ENCODE measurements at regions not wholly inside any gene's neighbourhood (a gene's known extent, or its start where the extent isn't known, plus 50 kb on each side); places are given as distances from the start of the nearest gene placed in this dataset.
"Not testable (repeated sequence)": the region's sequence is repeated elsewhere in the genome, so short reads cannot be mapped to it uniquely, and the experiment has no call there.

DNA sequence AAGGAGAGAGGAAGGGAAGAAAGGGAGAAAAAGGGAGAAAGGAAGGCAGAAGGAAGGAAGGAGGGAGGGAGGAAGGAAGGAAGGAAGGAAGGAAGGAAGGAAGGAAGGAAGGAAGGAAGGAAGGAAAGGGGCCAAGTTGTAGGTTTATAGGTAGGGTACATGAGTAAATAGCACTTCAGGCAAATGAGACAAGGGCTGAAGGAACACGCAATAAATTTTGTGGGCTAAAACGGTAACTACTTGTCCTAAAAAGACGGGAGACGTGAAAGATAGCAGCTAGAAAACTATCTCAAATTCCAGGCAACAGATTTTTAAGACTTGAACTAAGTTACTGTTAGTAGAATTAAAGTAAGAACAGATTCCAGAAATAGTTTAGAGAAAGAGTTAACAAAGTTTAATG is 129.3 kb upstream of the XIRP2 start:
- ATAC-seq (no peak), DNase-seq (no peak)
- intact Hi-C loops (cut with DNase I, micrococcal nuclease): no loop called here

DNA sequence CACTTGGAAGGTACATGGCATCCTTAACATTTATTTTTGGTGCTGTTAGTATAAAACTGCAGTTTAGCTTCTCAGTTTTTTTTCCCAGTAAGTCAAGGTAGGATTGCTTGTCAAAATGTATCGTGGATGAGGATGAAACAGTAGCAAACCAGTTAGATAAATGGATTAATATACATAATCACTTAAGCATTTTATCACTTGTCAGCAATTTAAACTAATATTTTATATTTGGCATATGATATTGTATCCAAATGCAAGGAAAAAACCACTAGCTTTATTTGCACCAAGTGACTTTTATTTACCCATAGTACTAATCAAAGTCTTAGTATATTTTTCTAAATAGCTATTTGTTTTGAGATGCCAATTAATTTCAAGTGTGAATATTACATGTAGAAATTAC is 137.7 kb upstream of the XIRP2 start:
- intact Hi-C loops (cut with DNase I, micrococcal nuclease): no loop called here
- DNase-seq (no peak), ATAC-seq (no peak)

DNA sequence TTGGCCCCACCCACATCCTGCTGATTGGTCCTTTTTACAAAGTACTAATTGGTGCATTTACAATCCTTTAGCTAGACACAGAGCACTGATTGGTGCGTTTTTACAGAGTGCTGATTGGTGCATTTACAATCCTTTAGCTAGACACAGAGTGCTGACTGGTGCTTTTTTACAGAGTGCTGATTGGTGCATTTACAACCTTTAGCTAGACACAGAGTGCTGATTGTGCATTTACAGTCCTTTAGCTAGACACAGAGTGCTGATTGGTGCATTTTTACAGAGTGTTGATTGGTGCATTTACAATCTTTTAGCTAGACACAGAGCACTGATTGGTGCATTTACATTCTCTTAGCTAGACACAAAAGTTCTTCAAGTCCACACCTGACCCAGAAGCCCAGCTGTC is 144.2 kb upstream of the XIRP2 start:
- ATAC-seq; DNase-seq; intact Hi-C loops (cut with DNase I, micrococcal nuclease): not testable (repeated sequence)

DNA sequence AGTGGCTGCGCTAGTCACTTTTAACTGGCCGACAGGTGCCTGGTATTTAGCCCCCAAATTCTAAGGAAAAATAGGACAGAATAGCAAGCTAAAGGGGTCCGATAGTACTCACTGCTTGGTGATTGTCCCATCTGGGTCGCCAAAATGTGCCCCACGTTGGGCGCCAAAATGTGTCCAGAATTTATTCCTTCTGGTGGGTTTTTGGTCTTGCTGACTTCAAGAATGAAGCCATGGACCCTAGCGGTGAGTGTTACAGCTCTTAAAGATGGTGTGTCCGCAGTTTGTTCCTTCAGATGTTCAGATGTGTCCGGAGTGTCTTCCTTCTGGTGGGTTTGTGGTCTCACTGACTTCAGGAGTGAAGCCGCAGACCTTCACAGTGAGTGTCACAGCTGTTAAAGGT is 144.8 kb upstream of the XIRP2 start:
- intact Hi-C loops (cut with DNase I, micrococcal nuclease); ATAC-seq; DNase-seq: not testable (repeated sequence)

DNA sequence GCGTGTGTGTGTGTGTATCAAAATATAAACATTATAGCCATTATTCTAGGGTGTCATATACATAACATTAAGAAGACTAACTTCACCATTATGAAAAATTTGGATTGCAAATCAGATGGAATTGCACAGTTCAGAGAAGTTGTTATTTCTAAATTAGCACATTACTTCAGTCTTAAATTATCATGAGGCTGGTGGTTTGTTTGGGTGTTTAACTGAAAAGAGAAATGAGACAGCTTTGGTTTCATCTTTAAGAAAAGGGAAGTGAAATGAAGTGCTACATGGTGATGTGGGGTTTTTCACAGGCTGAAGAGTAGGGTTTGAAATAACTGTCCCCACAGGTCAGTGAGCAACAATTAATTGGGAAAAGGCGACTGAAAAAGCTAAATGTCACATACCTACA is 161.2 kb upstream of the XIRP2 start:
- ATAC-seq (no peak), DNase-seq (no peak)
- intact Hi-C loops (cut with DNase I, micrococcal nuclease): no loop called here

DNA sequence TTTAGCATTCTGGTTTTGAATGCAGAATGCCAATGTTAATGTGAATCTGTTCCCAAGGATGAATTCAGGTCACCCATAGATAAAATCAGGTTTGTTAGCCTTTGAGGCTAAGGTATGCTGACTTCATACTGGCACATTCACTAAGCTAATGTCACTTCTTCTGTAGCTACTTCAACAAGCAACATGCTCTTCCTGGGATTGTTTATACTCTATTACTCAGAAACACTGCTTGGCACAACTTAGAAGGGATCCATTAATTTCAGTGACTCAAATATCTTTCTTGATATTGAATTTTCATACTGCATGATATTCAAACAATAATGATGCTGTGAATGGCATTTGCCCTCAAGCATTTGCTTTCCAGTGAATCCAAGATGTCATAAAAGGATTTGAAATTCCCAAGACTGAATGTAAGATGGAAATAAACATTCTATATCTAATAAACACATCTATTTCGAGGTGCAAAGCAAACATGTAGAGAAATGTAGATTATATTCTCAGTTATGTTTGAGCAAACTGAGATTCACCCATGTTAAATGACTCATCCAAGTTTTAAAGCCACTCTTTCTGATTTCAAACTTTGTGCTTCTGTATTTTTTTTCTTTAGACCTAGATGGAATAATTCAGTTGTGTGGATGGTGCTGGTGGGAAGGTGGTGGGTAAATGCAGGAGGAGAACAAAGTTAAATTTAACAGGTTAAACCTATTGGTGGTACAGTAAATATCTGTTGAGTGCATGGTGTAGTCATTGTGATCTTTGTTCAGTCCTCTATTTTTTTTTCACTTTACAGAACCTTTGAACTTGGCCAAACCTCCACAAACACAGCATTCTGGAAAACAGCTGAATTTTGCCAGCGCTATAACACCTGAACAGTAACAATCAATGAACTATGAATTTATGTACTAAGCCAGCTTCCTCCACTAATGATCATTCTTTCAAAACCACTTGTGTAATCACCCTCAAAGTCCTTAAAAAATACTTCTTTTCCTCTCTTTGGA is 162.1 kb upstream of the XIRP2 start:
- no peak for ATAC-seq
- intact Hi-C loops (cut with DNase I, micrococcal nuclease): no loop called here
- no peak for DNase-seq

DNA sequence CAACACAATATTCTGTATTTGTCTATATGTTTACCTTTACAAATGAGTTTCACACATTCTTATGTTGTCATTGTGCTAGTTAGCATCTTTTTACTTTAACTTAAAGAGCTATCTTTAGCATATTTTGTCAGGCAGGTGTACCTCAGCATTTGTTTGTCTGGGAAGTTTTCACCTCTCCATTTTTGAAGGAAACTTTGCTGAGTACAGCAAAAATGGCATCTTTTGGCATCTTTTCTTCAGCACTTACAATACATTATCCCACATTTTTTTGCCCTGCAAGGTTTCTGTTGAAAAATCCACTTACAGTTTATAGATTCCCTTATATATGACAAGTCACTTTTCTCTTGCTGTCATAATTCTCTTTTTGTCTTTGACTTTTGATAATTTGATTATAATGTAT is 171.3 kb upstream of the XIRP2 start:
- ATAC-seq: no peak
- intact Hi-C loops (cut with DNase I, micrococcal nuclease): no loop called here
- no peak for DNase-seq

DNA sequence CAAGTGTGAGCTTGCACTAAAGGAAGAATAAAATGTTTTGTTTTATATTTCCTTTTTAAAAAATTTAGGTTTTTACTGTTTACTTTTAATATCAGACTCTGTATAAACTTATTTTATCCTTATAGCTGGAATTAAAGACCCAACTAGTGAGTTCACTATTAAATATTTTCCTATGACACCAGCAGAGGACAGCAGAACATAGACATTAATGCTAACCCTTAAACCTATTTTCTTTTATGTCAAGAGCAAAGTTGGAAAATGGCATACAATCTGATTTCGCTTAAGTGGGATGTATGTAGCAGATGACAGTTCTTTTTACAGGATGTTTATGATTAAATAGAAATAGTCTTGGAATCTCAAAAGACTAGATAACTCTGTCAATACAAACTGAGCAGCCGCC is 188.2 kb upstream of the XIRP2 start:
- intact Hi-C loops (cut with DNase I, micrococcal nuclease): no loop called here
- ATAC-seq: no peak
- DNase-seq: no peak

DNA sequence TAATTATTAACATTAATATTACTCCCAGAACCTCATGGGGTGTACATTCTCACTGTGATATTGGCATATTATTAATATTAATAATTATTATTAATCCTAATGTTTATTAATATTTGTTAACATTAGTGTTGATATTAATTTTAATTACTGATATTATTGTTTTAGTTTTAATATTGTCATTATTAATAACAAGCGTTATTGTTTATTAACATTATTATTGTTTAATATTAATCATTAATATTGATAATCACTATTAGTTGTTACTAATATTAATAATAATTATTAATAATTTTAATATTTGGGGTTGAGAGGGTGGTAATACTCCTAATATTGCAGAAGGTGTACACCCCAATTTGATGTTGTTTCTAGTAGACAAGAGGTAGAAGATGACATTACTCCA is 193.1 kb upstream of the XIRP2 start:
- intact Hi-C loops (cut with DNase I, micrococcal nuclease): no loop called here
- DNase-seq: no peak
- ATAC-seq: no peak

DNA sequence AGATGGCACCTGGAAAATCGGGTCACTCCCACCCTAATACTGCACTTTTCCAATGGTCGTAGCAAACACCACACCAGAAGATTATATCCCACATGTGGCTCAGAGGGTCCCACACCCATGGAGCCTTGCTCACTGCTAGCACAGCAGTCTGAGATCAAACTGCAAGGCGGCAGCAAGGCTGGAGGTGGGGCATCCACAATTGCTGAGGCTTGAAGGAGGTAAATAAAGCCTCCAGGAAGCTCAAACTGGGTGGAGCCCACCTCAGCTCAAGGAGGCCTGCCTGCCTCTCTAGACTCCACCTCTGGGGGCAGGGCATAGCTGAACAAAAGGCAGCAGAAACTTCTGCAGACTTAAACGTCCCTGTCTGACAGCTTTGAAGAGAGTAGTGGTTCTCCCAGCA is 192.0 kb upstream of the SCN7A start:
- DNase-seq; ATAC-seq; intact Hi-C loops (cut with DNase I, micrococcal nuclease): not testable (repeated sequence)

DNA sequence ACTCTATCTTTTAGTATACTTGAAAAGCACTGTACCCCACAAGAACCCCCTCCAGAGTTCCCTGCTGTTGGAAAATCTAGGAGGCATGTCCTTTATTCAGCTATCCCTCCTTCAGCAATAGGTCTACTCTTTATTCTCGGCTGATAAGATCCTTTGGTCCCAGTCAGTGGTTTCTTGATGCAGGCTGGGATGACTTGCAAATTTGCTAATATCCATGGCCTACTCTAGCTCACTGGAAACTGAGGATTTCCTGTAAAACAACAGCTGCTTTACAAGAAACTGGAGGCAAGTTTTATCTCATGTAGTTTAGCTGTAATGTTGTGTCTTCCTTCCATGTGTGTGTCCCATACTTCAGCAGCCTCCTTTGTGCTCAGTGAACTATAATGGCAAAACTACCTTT is 183.9 kb upstream of the SCN7A start:
- DNase-seq: no peak
- ATAC-seq: no peak
- intact Hi-C loops (cut with DNase I, micrococcal nuclease): no loop called here

DNA sequence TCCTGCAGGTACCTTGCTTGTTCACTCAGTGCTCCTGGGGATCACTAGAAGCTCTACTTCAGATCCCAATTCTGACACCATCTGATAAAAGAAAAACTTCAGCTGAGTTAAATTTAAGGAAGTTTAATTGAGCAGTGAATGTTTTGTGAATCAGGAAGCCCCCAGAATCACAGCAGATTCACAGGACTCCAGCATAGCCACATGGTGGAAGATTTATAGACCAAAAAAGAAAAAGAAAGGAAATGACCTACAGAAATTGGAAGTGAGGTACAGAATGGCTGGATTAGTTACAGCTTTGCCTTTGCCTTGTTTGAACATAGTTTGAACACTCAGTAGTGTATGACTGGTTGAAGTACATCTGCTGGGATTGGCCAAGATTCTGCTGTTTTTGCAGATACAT is 182.7 kb upstream of the SCN7A start:
- intact Hi-C loops (cut with DNase I, micrococcal nuclease): no loop called here
- ATAC-seq: no peak

DNA sequence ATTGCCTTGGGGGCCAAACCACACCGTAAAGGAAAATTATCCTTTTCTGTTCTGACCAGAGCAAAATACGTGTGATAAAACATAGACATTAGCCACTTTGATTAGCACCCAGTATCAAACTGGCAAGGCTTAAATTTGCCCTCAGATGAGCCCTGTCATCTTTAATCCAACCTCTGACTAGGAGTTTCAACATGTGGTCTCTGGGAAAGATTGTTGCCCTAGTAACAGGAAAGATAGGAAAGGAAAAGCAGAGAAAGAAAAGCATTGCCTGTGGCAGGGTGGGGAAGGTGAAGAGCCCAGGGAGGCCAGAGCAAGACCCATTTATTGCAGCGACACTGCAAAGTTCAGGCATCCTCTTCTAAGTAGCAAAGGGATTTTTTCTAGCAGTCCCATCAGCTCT is 181.5 kb upstream of the SCN7A start:
- intact Hi-C loops (cut with DNase I, micrococcal nuclease): no loop called here
- DNase-seq (no peak), ATAC-seq (no peak)

More for the DNA sequence above, 182.7 kb upstream of the SCN7A start:
- no peak for DNase-seq

DNA sequence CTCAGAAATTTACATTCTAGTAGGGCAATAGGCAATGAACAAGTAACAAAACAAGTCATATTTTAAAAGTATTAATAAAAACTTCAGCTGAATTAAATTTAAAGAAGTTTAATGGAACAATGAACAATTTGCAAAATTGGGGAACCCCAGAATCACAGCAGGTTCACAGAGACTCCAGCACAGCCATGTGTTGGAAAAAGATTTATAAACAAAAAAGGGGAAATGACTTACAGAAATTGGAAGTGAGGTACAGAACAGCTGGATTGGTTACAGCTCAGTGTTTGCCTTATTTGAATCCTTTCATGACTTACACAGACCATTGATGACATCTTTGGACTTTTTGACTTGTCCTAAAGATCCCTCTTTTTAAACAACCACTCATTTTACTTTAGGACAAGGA is 179.9 kb upstream of the SCN7A start:
- ATAC-seq (no peak), DNase-seq (no peak)
- intact Hi-C loops (cut with DNase I, micrococcal nuclease): no loop called here

DNA sequence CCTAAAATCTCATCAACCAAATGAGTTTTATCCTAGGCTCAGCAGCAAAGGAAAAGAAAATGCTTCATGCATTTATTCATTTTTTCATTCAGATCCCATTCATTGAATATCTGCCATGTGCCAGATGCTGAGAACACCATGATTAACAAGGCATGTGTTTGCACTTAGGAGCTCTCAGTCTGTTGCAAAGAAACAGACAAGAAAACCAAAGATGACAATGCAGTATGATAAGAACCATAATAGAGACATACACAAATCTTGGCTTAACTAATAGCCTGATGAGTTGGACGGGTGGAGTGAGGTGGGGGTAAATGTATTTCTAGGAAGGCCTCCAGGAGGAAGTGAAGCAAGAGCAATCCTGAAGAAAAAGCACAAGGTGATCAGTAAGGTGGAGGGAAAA is 177.8 kb upstream of the SCN7A start:
- ATAC-seq (no peak), DNase-seq (no peak)
- intact Hi-C loops (cut with DNase I, micrococcal nuclease): no loop called here

DNA sequence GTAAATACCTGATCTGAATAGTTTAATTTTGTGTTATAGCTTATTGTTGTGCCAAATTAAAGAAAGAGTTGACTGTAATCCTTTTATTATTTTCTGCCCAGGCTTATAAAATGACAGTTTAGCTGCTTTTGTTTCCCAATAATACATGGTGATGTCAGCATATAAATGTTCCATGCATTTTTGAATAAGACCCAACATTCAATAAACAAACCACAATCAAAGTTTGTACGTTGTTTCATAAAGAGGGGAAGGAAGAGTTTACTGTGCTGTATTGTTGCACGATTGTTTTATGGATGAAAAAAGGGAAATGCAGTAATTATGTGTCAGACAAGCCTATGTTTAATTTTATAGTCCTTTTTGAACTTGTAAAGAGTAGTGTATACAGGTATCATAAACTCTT is 177.2 kb upstream of the SCN7A start:
- intact Hi-C loops (cut with DNase I, micrococcal nuclease): no loop called here
- DNase-seq: no peak
- no peak for ATAC-seq

DNA sequence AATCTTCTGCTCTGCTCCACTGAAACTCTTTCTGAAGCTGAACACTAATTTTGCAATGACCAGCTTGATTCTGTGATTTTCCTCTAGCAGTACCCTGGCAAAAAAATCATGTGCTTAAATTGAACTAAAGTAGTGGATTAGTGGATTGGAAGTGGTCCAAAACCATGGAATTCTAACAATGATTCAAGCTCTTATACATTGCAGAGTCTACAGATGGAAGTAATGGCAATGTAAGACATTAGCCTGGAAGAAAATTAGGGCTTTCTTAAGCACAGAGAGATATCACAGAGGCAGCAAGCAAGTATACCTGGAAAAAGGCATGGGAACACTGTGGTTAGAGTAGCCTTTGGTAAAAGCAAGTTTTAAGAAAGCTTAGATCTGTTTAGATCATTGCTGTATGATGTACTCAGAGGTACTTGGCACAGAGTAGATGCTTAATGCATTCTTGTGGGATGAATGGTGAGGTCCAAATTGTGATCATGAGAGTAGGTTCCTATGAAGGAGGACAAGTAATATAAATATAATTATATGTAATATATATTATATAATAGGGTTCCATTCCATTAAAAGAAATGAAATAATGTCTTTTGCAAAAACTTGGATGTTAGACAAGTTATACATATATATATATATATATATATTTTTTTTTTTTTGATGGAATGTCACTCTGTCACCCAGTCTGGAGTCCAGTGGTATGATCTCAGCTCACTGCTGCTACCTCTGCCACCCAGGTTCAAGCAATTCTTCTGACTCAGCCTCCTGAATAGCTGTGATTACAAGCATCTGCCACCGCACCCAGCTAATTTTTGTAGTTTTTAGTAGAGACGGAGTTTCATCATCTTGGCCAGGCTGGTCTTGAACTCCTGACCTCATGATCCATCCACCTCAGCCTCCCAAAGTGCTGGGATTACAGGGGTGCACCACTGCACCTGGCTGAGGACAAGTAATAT is 172.2 kb upstream of the SCN7A start:
- DNase-seq: no peak
- ATAC-seq: no peak
- intact Hi-C loops (cut with DNase I, micrococcal nuclease): no loop called here

DNA sequence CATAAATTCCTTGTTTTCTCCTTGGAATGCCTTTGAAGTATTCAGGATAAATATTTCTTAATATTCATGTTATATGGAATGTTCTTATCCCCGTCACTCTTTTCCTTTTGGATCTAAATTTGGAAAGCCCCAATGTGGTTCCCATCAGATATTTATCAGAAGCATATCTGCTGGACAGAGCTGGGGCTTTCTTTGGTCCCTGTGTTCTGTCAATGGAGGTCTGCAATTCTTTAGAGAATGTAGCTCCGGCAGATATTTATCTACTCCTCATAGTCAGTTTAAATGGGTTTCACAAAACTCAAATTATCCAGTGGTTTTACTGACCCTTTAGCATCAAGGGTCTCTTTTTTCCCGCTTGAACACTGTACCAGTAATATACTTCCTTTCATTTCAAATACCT is 167.8 kb upstream of the SCN7A start:
- intact Hi-C loops (cut with DNase I, micrococcal nuclease): no loop called here
- ATAC-seq (no peak), DNase-seq (no peak)

DNA sequence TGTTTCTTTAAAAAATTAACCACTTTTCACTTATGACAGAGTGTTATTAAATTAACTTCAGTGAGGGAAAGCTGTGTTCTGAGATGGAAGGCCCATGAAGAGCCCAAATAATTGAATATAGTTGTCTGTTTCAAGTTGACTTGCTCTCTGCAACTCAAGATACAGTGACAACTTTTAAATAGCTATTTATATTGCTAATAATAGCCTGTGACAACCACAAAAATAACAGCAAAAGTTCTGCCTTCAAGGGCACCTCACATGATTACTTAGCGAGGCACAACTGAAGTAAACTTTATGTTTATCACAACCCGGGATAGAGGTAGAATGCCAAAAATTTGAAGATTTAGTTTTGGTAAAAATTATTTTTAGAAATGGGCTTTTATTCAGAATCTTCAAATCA is 167.3 kb upstream of the SCN7A start:
- ATAC-seq: no peak
- intact Hi-C loops (cut with DNase I, micrococcal nuclease): no loop called here
- no peak for DNase-seq

DNA sequence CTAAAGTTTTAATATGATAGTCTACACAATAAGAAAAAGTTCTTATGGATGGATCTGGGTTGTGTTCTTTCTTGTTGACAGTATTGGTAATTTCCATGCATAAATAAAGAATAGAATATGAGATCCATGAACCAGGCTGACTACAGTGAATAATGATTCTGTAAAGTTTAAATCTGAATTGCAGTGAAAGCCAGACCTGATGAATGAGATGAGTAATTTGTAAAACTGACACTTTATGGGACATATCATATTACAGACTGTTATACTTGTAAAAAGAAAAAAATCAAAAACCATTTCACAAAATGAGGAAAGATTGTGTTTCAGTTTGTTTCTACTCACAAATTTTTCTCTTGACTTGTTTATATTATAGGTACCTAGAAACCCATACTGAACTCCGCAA is 164.9 kb upstream of the SCN7A start:
- intact Hi-C loops (cut with DNase I, micrococcal nuclease): no loop called here
- DNase-seq (no peak), ATAC-seq (no peak)
